Neural cell (in vitro differentiated cells): ENCODE measurements at regions not wholly inside any gene's neighbourhood (a gene's known extent, or its start where the extent isn't known, plus 50 kb on each side); places are given as distances from the start of the nearest gene placed in this dataset.

Source experiments
- H2AFZ ChIP-seq: fragments of 200-600, 300-800 bp; sonication (generic), shearing (Covaris generic); 2 replicates; pipeline ENCODE4 v1.6.0; 2014; ENCODE audit warnings: low read depth, mild to moderate bottlenecking, antibody characterized with exemption, low read length, moderate library complexity
- H3F3A ChIP-seq: fragments of 200-600 bp; shearing (Covaris generic); 2 replicates; pipeline ENCODE4 v1.6.1; 2016; ENCODE audit warnings: mild to moderate bottlenecking, moderate library complexity, mixed read lengths, antibody characterized with exemption, low read length; ENCODE audit not compliant: insufficient read depth, poor library complexity, severe bottlenecking
- H3K27ac ChIP-seq: fragments of 200-600, 300-800 bp; sonication (generic), shearing (Covaris generic); 2 replicates; pipeline ENCODE4 v1.5.1; 2014; ENCODE audit warnings: mild to moderate bottlenecking, low read length, moderate library complexity
- H3K27me3 ChIP-seq: fragments of 300-800, 200-600 bp; sonication (generic), shearing (Covaris generic); 2 replicates; pipeline ENCODE4 v1.6.0; 2014; ENCODE audit warnings: mild to moderate bottlenecking, low read depth, low read length, moderate library complexity; ENCODE audit not compliant: insufficient read depth
- H3K36me3 ChIP-seq: fragments of 300-800, 200-600 bp; sonication (generic), shearing (Covaris generic); 2 replicates; pipeline ENCODE4 v1.5.1; 2014; ENCODE audit warnings: mild to moderate bottlenecking, antibody characterized with exemption, low read length, moderate library complexity; ENCODE audit not compliant: insufficient read depth
- H3K4me2 ChIP-seq: fragments of 300-800, 200-600 bp; sonication (generic), shearing (Covaris generic); 2 replicates; pipeline ENCODE4 v1.6.0; 2014; ENCODE audit warnings: mild to moderate bottlenecking, low read length
- H3K4me3 ChIP-seq: fragments of 300-800, 200-600 bp; sonication (generic), shearing (Covaris generic); 2 replicates; pipeline ENCODE4 v1.5.1; 2014; ENCODE audit warnings: mild to moderate bottlenecking, low read length, moderate library complexity
- H3K79me2 ChIP-seq: fragments of 200-600 bp; shearing (Covaris generic); replicated peaks from 2 replicates; pipeline ENCODE4 v1.6.0; 2014; ENCODE audit warnings: mild to moderate bottlenecking, low read length, moderate library complexity; ENCODE audit not compliant: insufficient read depth
- H3K9ac ChIP-seq: fragments of 300-800, 200-600 bp; sonication (generic), shearing (Covaris generic); 2 replicates; pipeline ENCODE4 v1.6.1; 2016; ENCODE audit warnings: mild to moderate bottlenecking, low read length, mixed read lengths
- H3K9me2 ChIP-seq: fragments of 200-600 bp; shearing (Covaris generic); 2 replicates; pipeline ENCODE4 v1.6.1; 2016; ENCODE audit warnings: mild to moderate bottlenecking, low read length, mixed read lengths; ENCODE audit not compliant: insufficient read depth
- H3K9me3 ChIP-seq: fragments of 200-600, 300-800 bp; sonication (generic), shearing (Covaris generic); 2 replicates; pipeline ENCODE4 v1.6.1; 2016; ENCODE audit warnings: mild to moderate bottlenecking, mixed run types, low read length, moderate library complexity, mixed read lengths
- H4K20me1 ChIP-seq: fragments of 200-600 bp; shearing (Covaris generic); 2 replicates; pipeline ENCODE4 v1.6.1; 2016; ENCODE audit warnings: mild to moderate bottlenecking, mixed run types; ENCODE audit not compliant: insufficient read depth
- CTCF ChIP-seq: fragments of 450-650 bp; IDR thresholded peaks from 2 replicates; pipeline ENCODE4 v1.5.1; 2014; ENCODE audit warnings: antibody characterized with exemption, mild to moderate bottlenecking, moderate library complexity; ENCODE audit not compliant: poor library complexity, severe bottlenecking
- EP300 ChIP-seq: fragments of 450-650 bp; conservative IDR thresholded peaks from 2 replicates; pipeline ENCODE4 v1.6.1; 2014; ENCODE audit warnings: antibody characterized with exemption, mild to moderate bottlenecking, moderate library complexity; ENCODE audit not compliant: poor library complexity, severe bottlenecking
- EZH2 ChIP-seq: fragments of 200-600, 300-800 bp; shearing (Covaris generic), sonication (generic); IDR thresholded peaks from 2 replicates; pipeline ENCODE4 v1.6.1; 2014; ENCODE audit warnings: antibody characterized with exemption, low read length, borderline replicate concordance, mild to moderate bottlenecking; ENCODE audit not compliant: insufficient read depth, poor library complexity, severe bottlenecking
- MXI1 ChIP-seq: fragments of 450-650 bp; conservative IDR thresholded peaks from 2 replicates; pipeline ENCODE4 v1.6.1; 2014; ENCODE audit warnings: antibody characterized with exemption, mild to moderate bottlenecking; ENCODE audit not compliant: poor library complexity, severe bottlenecking
- POLR2AphosphoS5 ChIP-seq: IDR thresholded peaks from 2 replicates; pipeline ENCODE4 v1.6.1; 2012
- RAD21 ChIP-seq: fragments of 450-650 bp; conservative IDR thresholded peaks from 2 replicates; pipeline ENCODE4 v1.6.1; 2014; ENCODE audit warnings: antibody characterized with exemption, mild to moderate bottlenecking, moderate library complexity
- REST ChIP-seq: IDR thresholded peaks from 2 replicates; pipeline ENCODE4 v1.6.1; 2012; ENCODE audit warnings: borderline replicate concordance
- SMC3 ChIP-seq: fragments of 450-650 bp; conservative IDR thresholded peaks from 2 replicates; pipeline ENCODE4 v1.6.1; 2014; ENCODE audit warnings: antibody characterized with exemption, mild to moderate bottlenecking, moderate library complexity; ENCODE audit not compliant: poor library complexity
- TAF1 ChIP-seq: IDR thresholded peaks from 2 replicates; pipeline ENCODE4 v1.6.1; 2012; ENCODE audit warnings: low read depth

GRCh38 chr3:22265403-22265802, 514.4 kb upstream of the ZNF385D start:
- Histone ChIP-seq H3K36me3 (no peaks in the 10 kb centered on the region), H3K79me2 (no peaks in the 10 kb centered on the region), H3K9me2 (no peaks in the 10 kb centered on the region), H3K4me3 (no peak overlapping the region), H4K20me1 (no peaks in the 10 kb centered on the region), H2AFZ (no peak overlapping the region), H3K27ac (no peak overlapping the region), H3K27me3 (no peaks in the 10 kb centered on the region), H3F3A (no peaks in the 10 kb centered on the region), H3K9ac (no peak overlapping the region), H3K9me3 (no peaks in the 10 kb centered on the region), H3K4me2 (no peak overlapping the region)
- TF ChIP-seq SMC3 (no peak), REST (no peak), RAD21 (no peak), CTCF (no peak), EZH2 (no peak), POLR2AphosphoS5 (no peak), EP300 (no peak), TAF1 (no peak), MXI1 (no peak)

- Histone ChIP-seq H2AFZ (no peak overlapping the region), H3K79me2 (no peaks in the 10 kb centered on the region), H3K9me3 (no peaks in the 10 kb centered on the region), H3K4me3 (no peak overlapping the region), H3K27me3 (no peaks in the 10 kb centered on the region), H3K36me3 (no peaks in the 10 kb centered on the region), H3K4me2 (no peak overlapping the region), H3K9ac (no peak overlapping the region), H3K9me2 (no peaks in the 10 kb centered on the region), H3F3A (no peaks in the 10 kb centered on the region), H3K27ac (no peak overlapping the region), H4K20me1 (no peaks in the 10 kb centered on the region)
- TF ChIP-seq RAD21 = no peak
- no peak for TF ChIP-seq CTCF
- TF ChIP-seq REST = no peak
- TF ChIP-seq EP300 = no peak
- no peak for TF ChIP-seq TAF1
- no peak for TF ChIP-seq POLR2AphosphoS5
- no peak for TF ChIP-seq MXI1
- TF ChIP-seq EZH2 = no peak
- no peak for TF ChIP-seq SMC3
These were observed 518.8 kb upstream of the ZNF385D start for GRCh38 chr3:22269831-22270230.
